ENCODE measurements at regions not wholly inside any gene's neighbourhood (a gene's known extent, or its start where the extent isn't known, plus 50 kb on each side); places are given as distances from the start of the nearest gene placed in this dataset.

- Histone ChIP-seq H3K4me3 (no peak overlapping the region), H3K4me1 (replicated peaks in 1 of 2; ENCODE audit: control insufficient read depth in 2 of 2, insufficient read depth in 2 of 2, low read length in 2 of 2) (no peaks in the 10 kb centered on the region), H3K9me1 (ENCODE audit: control insufficient read depth, insufficient read depth, low read length) (no peaks in the 10 kb centered on the region), H3K27me3 (ENCODE audit: control insufficient read depth in 2 of 2, insufficient read depth in 2 of 2, low read length in 2 of 2) (peaks cover 0 to 6% of the 10 kb centered on the region in 2 experiments; a peak in 2 of 5 replicates), H3K79me2 (ENCODE audit: control insufficient read depth, insufficient read depth, low read length) (no peaks in the 10 kb centered on the region), H3K36me3 (ENCODE audit: control insufficient read depth, insufficient read depth, low read length) (no peaks in the 10 kb centered on the region), H2AFZ (ENCODE audit: low read depth, low read length) (no peak overlapping the region), H3K9ac (ENCODE audit: insufficient read depth in 1 of 2, low read depth in 2 of 2, low read length in 2 of 2) (no peak overlapping the region), H4K20me1 (replicated peaks; ENCODE audit: control insufficient read depth, insufficient read depth, low read length) (no peaks in the 10 kb centered on the region), H3K27ac (ENCODE audit: extremely low read depth, low read depth, low read length) (no peak overlapping the region), H3K9me3 (replicated peaks; ENCODE audit: control insufficient read depth, insufficient read depth, low read depth, low read length) (no peaks in the 10 kb centered on the region; the same call in 1 of the 2 replicates), H3K4me2 (ENCODE audit: insufficient read depth, low read length) (no peak overlapping the region)
- in situ Hi-C loops (cut with MboI) = no loop called here
- intact Hi-C loops (cut with micrococcal nuclease) = no loop called here
- TF ChIP-seq SMARCC2 (IDR thresholded peaks at IDR 0.05; ENCODE audit: low read depth) (no peak), HDAC1 (IDR thresholded peaks at IDR 0.05) (0 out of 4 replicates have a peak, but pooled peaks of 1 of the 2 experiments have one; percentile 17)
- BruUV-seq (replicated peaks) = no TSS peak
- no peak for ATAC-seq
- ChIA-PET CTCF (ENCODE audit: low intra/inter-chr PET ratio) (no interaction called here), POLR2A (no interaction called here)
- FAIRE-seq = no peak
- 0% methylated on average over 5 of the region's 5 CpGs for WGBS (ENCODE audit: insufficient coverage, low coverage, missing lambda C conversion rate)
- no peak for DNase-seq (ENCODE audit: extremely low read depth in 1 of 4, low spot score in 3 of 4)
Observed at GRCh38 chr16:27138257-27138656, 65.1 kb upstream of the KDM8 start.

- intact Hi-C loops (cut with micrococcal nuclease) = no loop called here
- DNase-seq (ENCODE audit: extremely low read depth in 1 of 4, low spot score in 3 of 4) (no peak), FAIRE-seq (no peak), ATAC-seq (no peak)
- Histone ChIP-seq H3K4me2 (ENCODE audit: insufficient read depth, low read length) (no peak overlapping the region), H3K9me3 (replicated peaks; ENCODE audit: control insufficient read depth, insufficient read depth, low read depth, low read length) (0 out of 2 replicates have a peak, but pooled peaks cover 2% of the 10 kb centered on the region), H3K9me1 (ENCODE audit: control insufficient read depth, insufficient read depth, low read length) (no peaks in the 10 kb centered on the region), H3K79me2 (ENCODE audit: control insufficient read depth, insufficient read depth, low read length) (no peaks in the 10 kb centered on the region), H3K4me3 (no peak overlapping the region), H2AFZ (ENCODE audit: low read depth, low read length) (no peak overlapping the region), H4K20me1 (replicated peaks; ENCODE audit: control insufficient read depth, insufficient read depth, low read length) (no peaks in the 10 kb centered on the region), H3K27me3 (ENCODE audit: control insufficient read depth in 2 of 2, insufficient read depth in 2 of 2, low read length in 2 of 2) (peaks cover 0 to 12% of the 10 kb centered on the region in 2 experiments; a peak in 3 of 5 replicates), H3K36me3 (ENCODE audit: control insufficient read depth, insufficient read depth, low read length) (no peaks in the 10 kb centered on the region), H3K4me1 (replicated peaks in 1 of 2; ENCODE audit: control insufficient read depth in 2 of 2, insufficient read depth in 2 of 2, low read length in 2 of 2) (no peaks in the 10 kb centered on the region), H3K9ac (ENCODE audit: insufficient read depth in 1 of 2, low read depth in 2 of 2, low read length in 2 of 2) (no peak overlapping the region), H3K27ac (ENCODE audit: extremely low read depth, low read depth, low read length) (no peak overlapping the region)
- 0% methylated on average over 1 of the region's 1 CpG for WGBS (ENCODE audit: insufficient coverage, low coverage, missing lambda C conversion rate)
- ChIA-PET CTCF (ENCODE audit: low intra/inter-chr PET ratio) (no interaction called here), POLR2A (no interaction called here)
- BruUV-seq (replicated peaks) = no TSS peak
- in situ Hi-C loops (cut with MboI) = no loop called here
- TF ChIP-seq PHF21A (IDR thresholded peaks at IDR 0.05; ENCODE audit: borderline replicate concordance, low read depth) (no peak), ZC3H4 (CRISPR knock-in tag; IDR thresholded peaks at IDR 0.05; ENCODE audit: borderline replicate concordance) (no peak), UBTF (IDR thresholded peaks at IDR 0.05; ENCODE audit: borderline replicate concordance in 1 of 2, low read depth in 2 of 2, low read length in 2 of 2) (no peak), RBM25 (IDR thresholded peaks at IDR 0.05; ENCODE audit: low read depth, low read length, severe bottlenecking) (peak; percentile 21), ZNF12 (CRISPR knock-in tag; IDR thresholded peaks at IDR 0.05) (peak; percentile 97), NR0B1 (IDR thresholded peaks at IDR 0.05; ENCODE audit: partially characterized antibody) (no peak), ATF3 (IDR thresholded peaks at IDR 0.05) (no peak), ATF3 (CRISPR knock-in tag; conservative IDR thresholded peaks at IDR 0.05) (no peak), KLF10 (CRISPR knock-in tag; IDR thresholded peaks at IDR 0.05) (no peak), ILF3 (IDR thresholded peaks at IDR 0.05; ENCODE audit: borderline replicate concordance) (no peak)
Observed at GRCh38 chr16:27145630-27146029, 57.7 kb upstream of the KDM8 start.
